Bronchial epithelial cell (primary cell): ENCODE measurements at regions not wholly inside any gene's neighbourhood (a gene's known extent, or its start where the extent isn't known, plus 50 kb on each side); places are given as distances from the start of the nearest gene placed in this dataset.

ENCODE experiments used
- DNase-seq: peaks from one replicate; pipeline ENCODE4 v3.0.0-alpha.2; 2010; ENCODE audit warnings: low read depth
- FAIRE-seq: peaks from 2 replicates; lab custom pipeline; 2011; peaks lifted over from hg19 to GRCh38; lab: Jason Lieb, UNC
- H3K27me3 ChIP-seq: 2 replicates; pipeline ENCODE4 v1.5.1; 2011; ENCODE audit warnings: low read length; ENCODE audit not compliant: control insufficient read depth, insufficient read depth
- H3K36me3 ChIP-seq: 2 replicates; pipeline ENCODE4 v1.5.1; 2011; ENCODE audit warnings: low read length; ENCODE audit not compliant: control insufficient read depth, insufficient read depth
- H3K4me3 ChIP-seq: 2 replicates; pipeline ENCODE4 v1.5.1; 2011; ENCODE audit warnings: mild to moderate bottlenecking, low read depth, low read length, control low read depth
- CTCF ChIP-seq: IDR thresholded peaks from 2 replicates; pipeline ENCODE4 v1.5.1; 2011; ENCODE audit warnings: mild to moderate bottlenecking, moderate library complexity, low read length, control low read depth, inconsistent platforms; ENCODE audit not compliant: insufficient read depth, severe bottlenecking

- Histone ChIP-seq H3K4me3 (no peak overlapping the region), H3K27me3 (no peaks in the 10 kb centered on the region), H3K36me3 (no peaks in the 10 kb centered on the region)
- no peak for DNase-seq
- no peak for FAIRE-seq
- TF ChIP-seq CTCF = no peak
Observed at GRCh38 chr6:12363651-12364381, 73.7 kb downstream of the EDN1 start.

- Histone ChIP-seq H3K4me3 (no peak overlapping the region), H3K27me3 (no peaks in the 10 kb centered on the region), H3K36me3 (no peaks in the 10 kb centered on the region)
- FAIRE-seq = no peak
- DNase-seq = no peak
- no peak for TF ChIP-seq CTCF
Observed at GRCh38 chr6:12364621-12365020, 74.5 kb downstream of the EDN1 start.

- FAIRE-seq = no peak
Observed at GRCh38 chr6:12366731-12367130, 76.6 kb downstream of the EDN1 start.

GRCh38 chr6:12367412-12367811 lies 77.3 kb downstream of the EDN1 start:
- no peak for DNase-seq
- Histone ChIP-seq H3K27me3 (no peaks in the 10 kb centered on the region), H3K36me3 (no peaks in the 10 kb centered on the region), H3K4me3 (no peak overlapping the region)
- no peak for TF ChIP-seq CTCF
- no peak for FAIRE-seq

More at GRCh38 chr6:12366731-12367130, 76.6 kb downstream of the EDN1 start:
- no peak for DNase-seq
- TF ChIP-seq CTCF = no peak
- no peaks in the 10 kb centered on the region for H3K27me3 ChIP-seq
- H3K4me3 ChIP-seq = no peak overlapping the region
- no peaks in the 10 kb centered on the region for H3K36me3 ChIP-seq

GRCh38 chr6:12369355-12369754 lies 79.2 kb downstream of the EDN1 start:
- no peak for TF ChIP-seq CTCF
- Histone ChIP-seq H3K4me3 (no peak overlapping the region), H3K36me3 (no peaks in the 10 kb centered on the region), H3K27me3 (no peaks in the 10 kb centered on the region)
- FAIRE-seq = no peak
- DNase-seq = no peak
